K562 (cell line): ENCODE measurements at regions not wholly inside any gene's neighbourhood (a gene's known extent, or its start where the extent isn't known, plus 50 kb on each side); places are given as distances from the start of the nearest gene placed in this dataset.

Source experiments
- BACH1 ChIP-seq: fragments of 200-800 bp; sonication (Bioruptor generic); IDR thresholded peaks from 2 replicates; pipeline ENCODE4 v1.6.1; 2016; ENCODE audit warnings: missing genetic modification characterization, missing compliant biosample characterization
- DMBX1 ChIP-seq: fragments of 250-450 bp; sonication (Bioruptor Pico); IDR thresholded peaks from 2 replicates; pipeline ENCODE4 v1.8.0; 2022; ENCODE audit warnings: inconsistent platforms, mild to moderate bottlenecking, moderate library complexity, borderline replicate concordance
- HLTF ChIP-seq: fragments of 450-650 bp; IDR thresholded peaks from 2 replicates; pipeline ENCODE4 v1.6.1; 2016
- KDM2B ChIP-seq: fragments of 250-450 bp; sonication (Bioruptor Pico); IDR thresholded peaks from 2 replicates; pipeline ENCODE4 v1.8.0; 2021; ENCODE audit warnings: mild to moderate bottlenecking, moderate library complexity
- LARP7 ChIP-seq: fragments of 450-650 bp; IDR thresholded peaks from 2 replicates; pipeline ENCODE4 v1.6.1; 2016
- MEF2D ChIP-seq: conservative IDR thresholded peaks from 2 replicates; pipeline ENCODE4 v1.6.1; 2016; ENCODE audit warnings: low read depth, missing genetic modification characterization, missing compliant biosample characterization
- MGA ChIP-seq: fragments of 450-650 bp; IDR thresholded peaks from 2 replicates; pipeline ENCODE4 v1.6.1; 2016; ENCODE audit warnings: mild to moderate bottlenecking, moderate library complexity
- NFXL1 ChIP-seq: fragments of 450-650 bp; formaldehyde crosslinking; IDR thresholded peaks from 2 replicates; pipeline ENCODE4 v1.4.0; 2021; ENCODE audit warnings: mild to moderate bottlenecking
- THRA ChIP-seq: fragments of 450-650 bp; IDR thresholded peaks from 2 replicates; pipeline ENCODE4 v1.6.1; 2017; ENCODE audit warnings: mild to moderate bottlenecking, moderate library complexity
- ZNF639 ChIP-seq, 2 experiments: fragments of 200-800 bp in 1 of 2; sonication (Bioruptor generic) in 1 of 2; sonication (generic) in 1 of 2; formaldehyde crosslinking in 1 of 2; IDR thresholded peaks in 1 of 2; conservative IDR thresholded peaks in 1 of 2; 2 replicates each; pipeline versions ENCODE4 v1.5.0 to v1.6.1; 2016 to 2020; ENCODE audit warnings: missing compliant biosample characterization in 1 of 2, missing genetic modification characterization in 1 of 2, missing genetic modification reagents in 1 of 2

GRCh38 chr4:188435381-188435780 is 296.1 kb downstream of the TRIML1 start (continued):
- TF ChIP-seq MGA (no peak), LARP7 (no peak), DMBX1 (CRISPR knock-in tag) (no peak), THRA (no peak), ZNF639 (CRISPR knock-in tag; conservative IDR thresholded peaks at IDR 0.05 in 1 of 2, IDR thresholded peaks at IDR 0.05 in 1 of 2) (no peak), BACH1 (tag) (no peak), MEF2D (tag) (no peak), NFXL1 (CRISPR knock-in tag) (no peak), KDM2B (no peak), HLTF (no peak)
